ENCODE measurements at regions not wholly inside any gene's neighbourhood (a gene's known extent, or its start where the extent isn't known, plus 50 kb on each side); places are given as distances from the start of the nearest gene placed in this dataset.

DNA sequence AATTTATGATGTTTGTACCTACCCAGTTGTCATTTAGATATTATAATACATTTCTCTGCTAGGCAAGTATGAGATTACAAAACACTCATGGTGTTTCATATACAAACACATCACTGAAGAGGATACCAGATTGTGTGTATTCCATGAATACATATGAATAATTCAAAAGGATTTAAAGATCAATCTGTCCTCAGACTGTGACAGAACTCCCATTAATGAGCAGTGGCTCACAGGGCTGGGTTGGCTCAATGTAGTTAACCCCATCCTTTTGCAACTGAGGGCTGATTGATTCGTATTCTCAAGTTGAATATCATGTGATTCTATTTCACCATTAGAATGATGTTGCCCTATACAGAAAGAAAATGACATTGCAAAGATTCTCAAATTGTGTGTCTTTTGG, 79.6 kb upstream of the SPANXN2 start:
- TF ChIP-seq, protein P1, sequence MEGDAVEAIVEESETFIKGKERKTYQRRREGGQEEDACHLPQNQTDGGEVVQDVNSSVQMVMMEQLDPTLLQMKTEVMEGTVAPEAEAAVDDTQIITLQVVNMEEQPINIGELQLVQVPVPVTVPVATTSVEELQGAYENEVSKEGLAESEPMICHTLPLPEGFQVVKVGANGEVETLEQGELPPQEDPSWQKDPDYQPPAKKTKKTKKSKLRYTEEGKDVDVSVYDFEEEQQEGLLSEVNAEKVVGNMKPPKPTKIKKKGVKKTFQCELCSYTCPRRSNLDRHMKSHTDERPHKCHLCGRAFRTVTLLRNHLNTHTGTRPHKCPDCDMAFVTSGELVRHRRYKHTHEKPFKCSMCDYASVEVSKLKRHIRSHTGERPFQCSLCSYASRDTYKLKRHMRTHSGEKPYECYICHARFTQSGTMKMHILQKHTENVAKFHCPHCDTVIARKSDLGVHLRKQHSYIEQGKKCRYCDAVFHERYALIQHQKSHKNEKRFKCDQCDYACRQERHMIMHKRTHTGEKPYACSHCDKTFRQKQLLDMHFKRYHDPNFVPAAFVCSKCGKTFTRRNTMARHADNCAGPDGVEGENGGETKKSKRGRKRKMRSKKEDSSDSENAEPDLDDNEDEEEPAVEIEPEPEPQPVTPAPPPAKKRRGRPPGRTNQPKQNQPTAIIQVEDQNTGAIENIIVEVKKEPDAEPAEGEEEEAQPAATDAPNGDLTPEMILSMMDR (IDR thresholded peaks at IDR 0.05; ENCODE audit: insufficient read depth, missing control alignments), result no peak

DNA sequence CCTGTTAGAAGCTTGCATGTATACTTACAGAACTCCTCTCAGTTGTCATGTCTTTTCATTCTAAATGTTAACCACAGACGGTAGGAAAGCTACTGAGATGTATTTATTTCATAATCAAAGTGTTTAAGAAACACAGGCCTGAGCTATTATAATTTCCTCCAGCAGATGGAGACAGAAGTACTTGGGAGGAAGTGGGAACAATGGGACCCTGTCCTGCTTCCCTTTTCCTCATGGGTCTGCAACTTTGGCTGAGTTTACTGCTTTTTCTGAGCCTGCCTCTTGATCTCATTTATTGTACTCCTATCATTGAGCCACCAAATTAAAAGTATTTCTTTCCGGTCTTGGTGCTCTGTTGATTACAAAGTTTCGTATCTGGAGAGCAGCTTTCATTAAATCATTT, 67.7 kb upstream of the SPANXN2 start:
- FAIRE-seq (no peak), DNase-seq (ENCODE audit: insufficient read length, low spot score) (no peak)

More for the DNA sequence above, 79.6 kb upstream of the SPANXN2 start:
- DNase-seq (ENCODE audit: insufficient read length, low spot score) (no peak), FAIRE-seq (no peak)

GRCh38 chrX:143787341-143787740, 66.8 kb upstream of the SPANXN2 start:
- FAIRE-seq, result no peak
- TF ChIP-seq, protein P1 (IDR thresholded peaks at IDR 0.05; ENCODE audit: insufficient read depth, missing control alignments), result no peak
- no peak for DNase-seq (ENCODE audit: insufficient read length, low spot score)

More for the DNA sequence above, 67.7 kb upstream of the SPANXN2 start:
- TF ChIP-seq, protein P1 (IDR thresholded peaks at IDR 0.05; ENCODE audit: insufficient read depth, missing control alignments), result peak; percentile 42

- no peak for FAIRE-seq
Measured at GRCh38 chrX:143781103-143781502, 60.6 kb upstream of the SPANXN2 start.

More at GRCh38 chrX:143781103-143781502, 60.6 kb upstream of the SPANXN2 start:
- TF ChIP-seq, protein P1 (IDR thresholded peaks at IDR 0.05; ENCODE audit: insufficient read depth, missing control alignments), result no peak
- no peak for DNase-seq (ENCODE audit: insufficient read length, low spot score)
